Mesenchymal stem cell (in vitro differentiated cells and primary cell): ENCODE measurements at regions not wholly inside any gene's neighbourhood (a gene's known extent, or its start where the extent isn't known, plus 50 kb on each side); places are given as distances from the start of the nearest gene placed in this dataset.

Experiments used
- DNase-seq: peaks from one replicate; pipeline ENCODE4 v3.0.0-alpha.2; 2013
- H2AFZ ChIP-seq: one replicate; pipeline ENCODE4 v1.6.1; 2013; ENCODE audit warnings: low read depth, mild to moderate bottlenecking, control low read depth, inconsistent platforms, low read length, moderate library complexity
- H2AK5ac ChIP-seq: 2 replicates; pipeline ENCODE4 v1.6.1; 2013; ENCODE audit warnings: low read length, moderate library complexity, mild to moderate bottlenecking, inconsistent platforms; ENCODE audit not compliant: severe bottlenecking
- H2BK120ac ChIP-seq: one replicate; pipeline ENCODE4 v1.6.1; 2013; ENCODE audit warnings: low read depth, mild to moderate bottlenecking, inconsistent platforms, low read length, moderate library complexity
- H2BK12ac ChIP-seq, 2 experiments: one replicate each; pipeline ENCODE4 v1.6.1; 2013; ENCODE audit warnings: inconsistent platforms in 2 of 2, low read length in 2 of 2, mild to moderate bottlenecking in 2 of 2, moderate library complexity in 2 of 2, control low read depth in 1 of 2
- H2BK15ac ChIP-seq: one replicate; pipeline ENCODE4 v1.6.1; 2013; ENCODE audit warnings: mild to moderate bottlenecking, low read depth, inconsistent platforms; ENCODE audit not compliant: poor library complexity, severe bottlenecking
- H2BK5ac ChIP-seq: 2 replicates; pipeline ENCODE4 v1.6.1; 2013; ENCODE audit warnings: low read depth, mild to moderate bottlenecking, low read length, control low read depth, inconsistent platforms; ENCODE audit not compliant: poor library complexity, severe bottlenecking
- H3K14ac ChIP-seq, 2 experiments: one replicate each; pipeline ENCODE4 v1.6.1; 2013; ENCODE audit warnings: inconsistent platforms in 2 of 2, low read length in 2 of 2, control low read depth in 1 of 2, mild to moderate bottlenecking in 1 of 2, moderate library complexity in 1 of 2
- H3K18ac ChIP-seq, 2 experiments: one replicate each; pipeline ENCODE4 v1.6.1; 2013; ENCODE audit warnings: inconsistent platforms in 2 of 2, low read length in 2 of 2, control low read depth in 1 of 2, low read depth in 1 of 2, mild to moderate bottlenecking in 1 of 2
- H3K23ac ChIP-seq, 2 experiments: one replicate each; pipeline ENCODE4 v1.6.1; 2013; ENCODE audit warnings: inconsistent platforms in 2 of 2, low read length in 2 of 2, mild to moderate bottlenecking in 2 of 2, moderate library complexity in 2 of 2, control low read depth in 1 of 2
- H3K27ac ChIP-seq: 2 replicates; pipeline ENCODE4 v1.5.1; 2013; ENCODE audit warnings: mild to moderate bottlenecking, moderate library complexity, low read length, control low read depth, inconsistent platforms; ENCODE audit not compliant: poor library complexity, severe bottlenecking
- H3K27me3 ChIP-seq, 2 experiments: 2 replicates each; pipeline versions ENCODE4 v1.6.1 to v1.7.0; 2013; ENCODE audit warnings: low read length in 2 of 2, mild to moderate bottlenecking in 2 of 2, moderate library complexity in 2 of 2, control low read depth in 1 of 2, inconsistent platforms in 1 of 2; ENCODE audit not compliant: control insufficient read depth in 1 of 2, insufficient read depth in 1 of 2
- H3K36me3 ChIP-seq, 2 experiments: 2 replicates each; pipeline versions ENCODE4 v1.6.1 to v1.7.0; 2013; ENCODE audit warnings: low read length in 2 of 2, control low read depth in 1 of 2, inconsistent platforms in 1 of 2, low read depth in 1 of 2, mild to moderate bottlenecking in 1 of 2; ENCODE audit not compliant: insufficient read depth in 2 of 2, control insufficient read depth in 1 of 2
- H3K4ac ChIP-seq, 2 experiments: one replicate each; pipeline ENCODE4 v1.6.1; 2013; ENCODE audit warnings: inconsistent platforms in 2 of 2, low read length in 2 of 2, mild to moderate bottlenecking in 2 of 2, moderate library complexity in 2 of 2, control low read depth in 1 of 2, low read depth in 1 of 2
- H3K4me1 ChIP-seq: 2 replicates; pipeline ENCODE4 v1.6.1; 2013; ENCODE audit warnings: low read depth, low read length, control low read depth; ENCODE audit not compliant: control insufficient read depth, insufficient read depth
- H3K4me2 ChIP-seq: 2 replicates; pipeline ENCODE4 v1.6.1; 2013; ENCODE audit warnings: low read length, mild to moderate bottlenecking, inconsistent platforms; ENCODE audit not compliant: poor library complexity, severe bottlenecking
- H3K4me3 ChIP-seq, 2 experiments: 2 replicates each; pipeline versions ENCODE4 v1.5.1 to v1.7.0; 2013; ENCODE audit warnings: low read length in 2 of 2, mild to moderate bottlenecking in 2 of 2, control low read depth in 1 of 2, low read depth in 1 of 2; ENCODE audit not compliant: insufficient read depth in 1 of 2
- H3K79me1 ChIP-seq: replicated peaks from 2 replicates; pipeline ENCODE4 v1.6.1; 2013; ENCODE audit warnings: mild to moderate bottlenecking, control low read depth, low read length, inconsistent platforms; ENCODE audit not compliant: poor library complexity, severe bottlenecking
- H3K9ac ChIP-seq: 2 replicates; pipeline ENCODE4 v1.7.0; 2013; ENCODE audit warnings: mild to moderate bottlenecking, low read length, moderate library complexity
- H3K9me3 ChIP-seq: 2 replicates; pipeline ENCODE4 v1.7.0; 2013; ENCODE audit warnings: mild to moderate bottlenecking, low read length; ENCODE audit not compliant: control insufficient read depth
- H4K8ac ChIP-seq: one replicate; pipeline ENCODE4 v1.6.1; 2013; ENCODE audit warnings: inconsistent platforms, mild to moderate bottlenecking, low read length, moderate library complexity
- H4K91ac ChIP-seq: one replicate; pipeline ENCODE4 v1.6.1; 2013; ENCODE audit warnings: mild to moderate bottlenecking, low read length, inconsistent platforms
- WGBS: methylation state at CpG from one replicate; pipeline ENCODE4 v1.1.7; 2013; ENCODE audit warnings: mixed read lengths; 5-methylcytosine and 5-hydroxymethylcytosine counted together

GRCh38 chr4:130359542-130359941 lies 1263.6 kb downstream of the C4orf33 start:
- H3K36me3 ChIP-seq, result no peaks in the 10 kb centered on the region
- H3K4ac ChIP-seq, result no peak overlapping the region
- no peak overlapping the region for H3K14ac ChIP-seq
- H3K27ac ChIP-seq, result no peak overlapping the region
- no peaks in the 10 kb centered on the region for H3K9me3 ChIP-seq
- no peak overlapping the region for H3K4me2 ChIP-seq
- no peak overlapping the region for H4K8ac ChIP-seq
- H2AK5ac ChIP-seq, result no peak overlapping the region
- H2BK15ac ChIP-seq, result no peak overlapping the region
- no peak overlapping the region for H2AFZ ChIP-seq
- WGBS, result 33% methylated on average over 1 of the region's 2 CpGs
- no peaks in the 10 kb centered on the region for H3K27me3 ChIP-seq
- no peak overlapping the region for H3K4me3 ChIP-seq
- no peaks in the 10 kb centered on the region for H3K4me1 ChIP-seq
- no peak overlapping the region for H3K9ac ChIP-seq
- DNase-seq, result peak; percentile 21
- H3K18ac ChIP-seq, result no peak overlapping the region
- H2BK5ac ChIP-seq, result no peak overlapping the region
- no peak overlapping the region for H2BK12ac ChIP-seq
- no peak overlapping the region for H4K91ac ChIP-seq
- no peaks in the 10 kb centered on the region for H3K79me1 ChIP-seq
- H3K23ac ChIP-seq, result no peak overlapping the region
- H2BK120ac ChIP-seq, result no peak overlapping the region

- H3K79me1 ChIP-seq, result no peaks in the 10 kb centered on the region
- no peak for DNase-seq
- H2BK15ac ChIP-seq, result no peak overlapping the region
- 94% methylated on average over 5 of the region's 5 CpGs for WGBS
- no peaks in the 10 kb centered on the region for H3K27me3 ChIP-seq
- H4K91ac ChIP-seq, result no peak overlapping the region
- no peak overlapping the region for H3K23ac ChIP-seq
- H3K14ac ChIP-seq, result no peak overlapping the region
- no peaks in the 10 kb centered on the region for H3K9me3 ChIP-seq
- no peak overlapping the region for H3K9ac ChIP-seq
- no peak overlapping the region for H3K4ac ChIP-seq
- H3K27ac ChIP-seq, result no peak overlapping the region
- no peak overlapping the region for H2AFZ ChIP-seq
- H3K4me1 ChIP-seq, result no peaks in the 10 kb centered on the region
- H2BK5ac ChIP-seq, result no peak overlapping the region
- H3K18ac ChIP-seq, result no peak overlapping the region
- no peak overlapping the region for H2BK12ac ChIP-seq
- no peak overlapping the region for H3K4me2 ChIP-seq
- no peak overlapping the region for H2AK5ac ChIP-seq
- no peak overlapping the region for H2BK120ac ChIP-seq
- H3K36me3 ChIP-seq, result no peaks in the 10 kb centered on the region
- H3K4me3 ChIP-seq, result no peak overlapping the region
- no peak overlapping the region for H4K8ac ChIP-seq
Measured at GRCh38 chr4:130361616-130362015, 1265.7 kb downstream of the C4orf33 start.

- Histone ChIP-seq H3K4me3 (no peak overlapping the region), H2AFZ (no peak overlapping the region), H2AK5ac (no peak overlapping the region), H3K23ac (no peak overlapping the region), H3K4me2 (no peak overlapping the region), H3K9me3 (no peaks in the 10 kb centered on the region), H2BK120ac (no peak overlapping the region), H3K27ac (no peak overlapping the region), H4K91ac (no peak overlapping the region), H3K9ac (no peak overlapping the region), H3K14ac (no peak overlapping the region), H2BK5ac (no peak overlapping the region), H2BK12ac (no peak overlapping the region), H3K18ac (no peak overlapping the region), H4K8ac (no peak overlapping the region), H2BK15ac (no peak overlapping the region), H3K4me1 (no peaks in the 10 kb centered on the region), H3K36me3 (no peaks in the 10 kb centered on the region), H3K4ac (no peak overlapping the region), H3K79me1 (no peaks in the 10 kb centered on the region), H3K27me3 (no peaks in the 10 kb centered on the region)
- no peak for DNase-seq
Measured at GRCh38 chr4:130368668-130369067, 1272.7 kb downstream of the C4orf33 start.

DNA sequence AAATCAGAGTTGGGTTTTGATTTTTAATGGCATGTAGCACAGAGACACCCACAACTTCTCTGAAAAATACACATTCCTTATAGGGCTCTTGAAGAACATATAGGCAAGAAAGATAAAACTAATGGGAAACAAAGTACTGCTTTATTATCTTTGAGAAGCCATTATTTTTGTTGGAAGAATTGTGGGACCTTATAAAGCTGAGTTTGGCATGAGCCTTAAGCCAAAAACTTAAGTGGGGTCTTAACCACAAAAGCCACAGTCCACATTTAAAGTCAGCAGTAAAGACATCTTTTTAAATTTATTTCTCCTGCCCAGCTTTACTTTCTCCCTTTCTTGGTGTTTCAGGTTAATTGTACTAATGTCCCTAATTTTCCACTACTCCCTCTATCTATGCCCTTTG lies 1297.3 kb downstream of the C4orf33 start:
- DNase-seq, result peak; percentile 1
- Histone ChIP-seq H3K9ac (no peak overlapping the region), H3K9me3 (no peaks in the 10 kb centered on the region), H2BK12ac (no peak overlapping the region), H3K27me3 (no peaks in the 10 kb centered on the region), H2AFZ (no peak overlapping the region), H3K14ac (no peak overlapping the region), H3K23ac (no peak overlapping the region), H3K4me2 (no peak overlapping the region), H4K91ac (no peak overlapping the region), H3K36me3 (no peaks in the 10 kb centered on the region), H2AK5ac (no peak overlapping the region), H3K4ac (no peak overlapping the region), H3K79me1 (no peaks in the 10 kb centered on the region), H3K4me1 (no peaks in the 10 kb centered on the region), H2BK120ac (no peak overlapping the region), H3K18ac (no peak overlapping the region), H3K27ac (no peak overlapping the region), H3K4me3 (no peak overlapping the region), H2BK5ac (no peak overlapping the region), H4K8ac (no peak overlapping the region), H2BK15ac (no peak overlapping the region)
